IPS-NIHi11 (cell line): ENCODE measurements at regions not wholly inside any gene's neighbourhood (a gene's known extent, or its start where the extent isn't known, plus 50 kb on each side); places are given as distances from the start of the nearest gene placed in this dataset.
A peak's percentile ranks its signal among the peaks of the same experiment; 100 is the strongest.
"Not testable (repeated sequence)": the region's sequence is repeated elsewhere in the genome, so short reads cannot be mapped to it uniquely, and the experiment has no call there.

Experiments used
- DNase-seq: peaks from one replicate; pipeline ENCODE4 v3.0.0; 2012; ENCODE audit warnings: mixed read lengths, low spot score

DNA sequence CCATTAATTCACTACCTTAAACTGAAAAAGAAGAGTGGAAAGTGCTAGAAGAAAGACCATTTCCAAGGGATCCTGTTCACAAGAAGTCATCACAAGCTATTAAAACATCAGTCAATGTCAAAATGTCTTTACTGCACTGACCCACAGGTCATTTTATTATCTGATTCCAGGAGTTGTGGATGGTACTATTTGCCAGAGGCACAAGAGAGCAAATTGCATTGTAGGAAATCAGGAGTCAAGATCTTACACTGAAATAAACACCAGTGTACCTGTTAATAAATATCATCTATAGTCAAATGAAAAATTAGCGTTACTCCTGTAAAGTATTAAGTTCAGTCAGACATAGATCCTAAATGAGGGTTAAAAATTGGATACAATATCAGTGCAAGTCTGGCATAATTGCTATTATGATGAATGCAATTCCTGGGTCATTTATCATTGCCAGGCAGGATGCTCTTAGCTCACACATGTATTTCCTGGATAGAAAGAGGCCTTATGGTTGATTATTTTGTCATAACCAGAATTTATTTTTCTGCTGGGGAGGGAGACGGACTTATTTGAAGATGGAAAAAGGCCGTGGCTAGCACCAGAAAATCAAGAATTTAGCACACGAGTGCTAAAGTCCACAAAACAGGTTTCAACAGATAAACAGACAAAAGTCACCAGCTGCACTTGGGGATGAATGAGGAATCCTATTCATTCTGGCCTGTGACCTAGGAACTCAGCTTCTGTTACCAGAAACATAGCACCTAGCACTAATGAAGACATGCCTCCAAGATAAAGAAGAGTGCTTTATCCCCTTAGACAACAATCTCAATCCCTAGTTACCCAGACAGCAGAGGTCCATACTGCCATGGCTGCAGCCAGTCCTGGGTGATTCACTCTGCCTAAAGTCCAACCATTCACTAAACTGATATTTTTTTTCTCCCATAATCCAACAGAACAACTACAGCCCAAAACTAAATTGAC, 683.1 kb upstream of the POM121L12 start:
- DNase-seq = no peak

DNA sequence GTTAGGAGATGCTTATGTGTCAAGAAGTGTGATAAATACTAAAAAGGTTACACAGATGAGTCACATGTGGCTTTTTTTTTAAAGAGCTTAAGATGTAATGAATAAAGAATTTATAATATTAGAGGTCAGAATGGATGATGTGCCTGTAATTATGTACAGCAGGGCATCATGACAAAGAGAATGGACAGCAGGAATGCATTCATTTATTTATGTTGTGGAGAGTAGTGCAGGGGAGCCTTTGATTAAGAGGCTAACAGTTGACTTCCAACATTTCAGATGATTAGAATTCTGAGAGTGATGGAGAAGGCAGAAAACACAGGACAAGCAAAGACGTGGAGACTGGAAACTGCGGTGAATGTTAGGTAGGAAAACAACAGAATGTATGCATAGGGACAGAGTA, 691.4 kb upstream of the POM121L12 start:
- no peak for DNase-seq

DNA sequence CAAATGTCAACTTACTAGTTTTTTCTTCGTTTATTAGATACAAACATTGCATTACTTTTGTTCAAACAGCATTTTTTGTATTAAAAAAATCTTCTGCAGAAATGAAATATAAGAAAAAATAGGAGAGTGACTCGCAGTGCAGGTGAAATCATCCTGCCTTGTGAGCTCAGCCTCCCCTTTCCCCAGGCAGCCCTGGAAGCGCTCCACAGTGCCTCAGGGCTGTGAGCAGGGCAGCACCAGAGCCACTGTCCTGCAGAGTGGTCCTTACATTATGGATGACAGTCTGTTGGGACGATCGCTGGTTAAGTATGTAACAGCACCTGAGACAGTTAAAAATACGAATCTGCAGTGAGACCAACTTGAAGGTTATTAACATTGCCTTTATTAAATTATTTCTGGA, 695.4 kb upstream of the POM121L12 start:
- DNase-seq = no peak

DNA sequence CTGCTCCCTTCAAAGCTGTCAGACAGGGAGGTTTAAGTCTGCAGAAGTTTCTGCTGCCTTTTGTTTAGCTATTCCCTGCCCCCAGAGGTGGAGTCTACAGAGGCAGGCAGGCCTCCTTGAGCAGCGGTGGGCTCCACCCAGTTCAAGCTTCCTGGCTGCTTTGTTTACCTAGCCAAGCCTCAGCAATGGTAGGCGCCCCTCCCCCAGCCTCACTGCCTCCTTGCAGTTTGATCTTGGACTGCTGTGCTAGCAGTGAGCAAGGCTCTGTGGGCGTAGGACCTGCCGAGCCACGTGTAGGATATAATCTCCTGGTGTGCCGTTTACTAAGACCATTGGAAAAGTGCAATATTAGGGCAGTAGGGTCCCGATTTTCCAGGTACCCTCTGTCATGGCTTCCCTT, 707.1 kb upstream of the POM121L12 start:
- not testable (repeated sequence) for DNase-seq

DNA sequence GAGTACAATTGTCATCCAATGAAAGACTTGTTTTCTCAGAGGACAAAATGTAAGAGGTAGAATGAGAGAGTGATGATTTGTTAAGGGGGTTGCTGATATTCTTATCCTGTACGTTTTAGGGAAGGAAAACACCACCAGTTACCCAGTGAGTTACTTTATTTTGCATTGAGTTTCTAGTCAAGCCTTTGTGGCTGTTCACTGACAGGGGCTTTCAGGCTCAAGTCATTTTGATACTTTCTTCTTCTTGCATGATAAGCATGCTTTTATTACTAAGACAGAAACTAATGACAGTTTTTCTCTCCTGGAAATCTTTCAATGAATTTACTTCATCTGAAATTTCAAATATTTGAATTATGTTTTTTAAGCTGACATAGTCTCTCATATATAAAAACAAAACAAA, 710.2 kb upstream of the POM121L12 start:
- no peak for DNase-seq

DNA sequence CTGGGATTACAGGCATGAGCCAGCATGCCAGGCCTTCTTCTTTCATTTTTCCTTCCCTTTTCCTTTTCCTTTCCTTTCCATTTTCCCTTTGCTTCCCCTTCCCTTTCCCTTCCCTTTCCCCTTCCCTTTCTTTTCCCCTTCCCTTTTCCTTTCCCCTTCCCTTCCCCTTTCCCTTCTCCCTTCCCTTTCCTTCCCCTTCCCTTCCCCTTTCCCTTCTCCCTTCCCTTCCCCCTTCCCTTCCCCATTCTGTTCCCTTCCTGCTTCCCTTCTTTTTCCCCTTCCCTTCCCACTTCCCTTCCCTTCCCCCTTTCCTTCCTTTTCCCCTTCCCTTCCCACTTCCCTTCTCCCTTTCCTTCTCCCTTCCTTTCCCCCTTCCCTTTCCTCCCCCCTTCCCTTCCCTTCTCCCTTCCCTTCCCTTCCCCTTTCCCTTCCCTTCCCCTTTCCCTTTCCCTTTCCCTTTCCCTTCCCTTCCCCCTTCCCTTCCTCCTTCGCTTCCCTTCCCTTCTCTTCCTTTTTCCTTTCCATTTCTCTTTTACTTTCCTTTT, 712.2 kb upstream of the POM121L12 start:
- no peak for DNase-seq

DNA sequence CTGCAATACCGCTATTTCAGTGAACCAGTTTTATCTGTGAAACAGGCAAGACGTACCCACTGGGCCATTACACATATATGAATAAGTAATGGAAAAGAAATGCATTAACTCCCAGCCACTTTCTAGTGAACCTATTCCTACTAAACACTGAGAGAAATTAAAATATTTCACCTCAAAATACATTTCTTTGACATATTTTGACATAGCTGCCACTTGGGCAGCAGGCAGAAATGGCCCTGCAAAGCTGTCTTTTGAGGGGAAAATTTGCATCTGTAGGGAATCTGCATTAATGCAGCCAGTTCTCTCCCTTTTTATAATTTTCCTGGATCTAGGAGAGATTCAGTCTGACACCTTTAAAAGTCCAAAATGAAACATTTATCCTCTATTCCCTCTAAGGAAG, 714.8 kb upstream of the POM121L12 start:
- no peak for DNase-seq

DNA sequence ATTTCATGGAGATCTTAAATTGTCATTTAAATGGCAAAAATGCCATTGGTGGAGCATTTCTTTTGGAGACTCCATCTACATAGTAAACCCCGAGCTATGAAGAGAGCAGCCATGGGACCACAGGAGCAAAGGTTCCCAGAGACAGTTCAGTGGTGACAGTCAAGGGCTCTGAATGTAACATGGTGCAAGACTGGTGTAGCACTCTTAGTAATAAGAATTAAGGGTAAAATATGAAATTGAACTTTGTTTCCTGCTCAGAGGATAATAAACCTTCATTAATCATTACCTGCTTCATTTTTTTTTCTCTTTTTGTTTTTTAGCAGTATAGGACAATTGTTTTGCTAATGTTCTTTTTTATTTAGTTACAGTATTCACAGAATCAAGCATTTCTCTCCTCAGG, 717.5 kb upstream of the POM121L12 start:
- no peak for DNase-seq

DNA sequence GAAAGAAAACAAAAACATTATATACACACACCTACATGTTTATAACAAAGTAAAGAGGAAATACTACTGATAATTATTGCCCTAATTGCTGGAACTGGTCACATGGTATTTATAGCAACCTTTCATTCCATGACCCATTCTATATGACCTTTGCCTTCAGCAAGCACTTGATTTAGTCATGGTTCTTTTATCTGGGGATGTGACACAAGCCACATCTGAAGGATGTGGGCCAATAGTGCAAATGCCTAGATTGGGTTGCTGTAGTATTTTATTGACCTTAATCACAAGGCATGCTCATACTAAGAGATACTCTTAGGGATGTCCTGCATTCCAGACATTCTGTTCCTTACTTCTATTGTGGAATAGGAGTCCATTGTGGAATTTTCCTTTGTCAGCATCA, 723.5 kb upstream of the POM121L12 start:
- no peak for DNase-seq

DNA sequence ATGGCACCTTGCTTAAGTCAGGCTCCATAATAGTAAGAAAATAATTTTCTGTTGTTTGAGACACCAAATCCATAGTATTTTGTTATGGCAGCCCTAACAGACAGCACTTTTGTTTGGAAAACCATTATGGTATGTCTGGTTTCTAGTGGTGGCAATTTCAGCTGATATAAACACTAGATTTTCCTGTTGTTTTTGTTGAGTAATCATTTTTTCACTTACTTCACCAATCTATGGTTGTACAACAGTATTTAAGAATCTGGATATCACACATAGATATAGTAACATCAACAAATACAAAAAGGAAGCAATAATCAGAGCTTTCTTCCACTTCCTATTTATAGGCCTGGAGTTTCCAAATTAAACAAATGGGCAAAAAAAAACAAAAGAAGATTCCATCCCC, 725.8 kb upstream of the POM121L12 start:
- DNase-seq = no peak

DNA sequence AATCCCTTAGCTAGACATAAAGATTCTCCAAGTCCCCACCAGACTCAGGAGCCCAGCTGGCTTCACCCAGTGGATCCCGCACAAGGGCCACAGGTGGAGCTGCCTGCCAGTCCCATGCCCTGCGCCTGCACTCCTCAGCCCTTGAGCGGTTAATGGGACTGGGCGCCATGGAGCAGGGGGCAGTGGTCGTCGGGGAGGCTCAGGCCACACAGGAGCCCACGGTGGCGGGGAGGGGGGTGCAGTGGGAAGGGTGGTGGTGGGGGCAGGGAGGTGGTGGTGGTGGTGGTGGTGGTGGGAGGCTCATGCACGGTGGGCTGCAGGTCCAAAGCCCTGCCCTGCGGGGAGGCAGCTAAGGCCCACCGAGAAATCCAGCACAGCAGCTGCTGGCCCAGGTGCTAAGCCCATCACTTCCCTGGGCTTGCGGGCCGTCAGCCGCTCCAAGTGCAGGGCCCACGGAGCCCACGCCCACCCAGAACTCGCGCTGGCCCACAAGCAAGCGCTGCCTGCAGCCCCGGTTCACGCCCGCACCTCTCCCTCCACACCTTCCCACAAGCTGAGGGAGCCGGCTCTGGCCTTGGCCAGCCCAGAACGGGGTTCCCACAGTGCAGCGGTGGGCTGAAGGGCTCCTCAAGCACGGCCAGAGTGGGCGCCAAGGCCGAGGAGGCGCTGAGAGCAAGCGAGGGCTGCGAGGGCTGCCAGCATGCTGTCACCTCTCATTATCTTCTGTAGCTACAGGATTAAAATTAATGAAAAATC, 732.5 kb upstream of the POM121L12 start:
- no peak for DNase-seq

DNA sequence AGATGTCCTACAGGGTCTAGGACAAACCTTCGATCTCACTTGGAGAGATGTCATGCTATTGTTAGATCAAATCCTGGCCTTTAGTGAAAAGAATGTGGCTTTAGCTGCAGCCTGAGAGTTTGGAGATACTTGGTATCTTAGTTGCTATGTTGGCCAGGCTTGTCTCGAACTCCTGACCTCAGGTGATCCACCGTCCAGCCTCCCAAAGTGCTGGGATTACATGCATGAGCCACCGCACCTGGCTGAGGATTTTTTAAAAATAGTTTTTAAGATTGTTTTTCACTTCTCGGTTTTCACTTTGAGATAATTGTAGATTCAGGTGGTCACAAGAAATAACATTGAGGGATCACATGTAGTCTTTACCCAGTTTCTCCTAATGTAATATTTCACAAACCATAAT, 738.3 kb upstream of the POM121L12 start:
- no peak for DNase-seq

DNA sequence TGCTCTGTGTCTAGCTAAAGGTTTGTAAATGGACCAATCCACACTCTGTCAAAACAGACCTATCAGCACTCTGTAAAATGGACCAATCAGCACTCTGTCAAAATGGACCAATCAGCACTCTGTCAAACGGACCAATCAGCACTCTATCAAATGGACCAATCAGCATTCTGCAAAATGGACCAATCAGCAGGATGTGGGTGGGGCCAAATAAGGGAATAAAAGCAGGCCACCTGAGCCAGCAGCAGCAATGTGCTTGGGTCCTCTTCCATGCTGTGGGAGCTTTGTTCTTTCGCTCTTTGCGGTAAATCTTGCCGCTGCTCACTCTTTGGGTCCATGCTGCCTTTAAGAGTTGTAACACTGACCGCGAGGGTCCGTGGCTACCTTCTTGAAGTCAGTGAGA, 740.5 kb upstream of the POM121L12 start:
- DNase-seq = no peak

DNA sequence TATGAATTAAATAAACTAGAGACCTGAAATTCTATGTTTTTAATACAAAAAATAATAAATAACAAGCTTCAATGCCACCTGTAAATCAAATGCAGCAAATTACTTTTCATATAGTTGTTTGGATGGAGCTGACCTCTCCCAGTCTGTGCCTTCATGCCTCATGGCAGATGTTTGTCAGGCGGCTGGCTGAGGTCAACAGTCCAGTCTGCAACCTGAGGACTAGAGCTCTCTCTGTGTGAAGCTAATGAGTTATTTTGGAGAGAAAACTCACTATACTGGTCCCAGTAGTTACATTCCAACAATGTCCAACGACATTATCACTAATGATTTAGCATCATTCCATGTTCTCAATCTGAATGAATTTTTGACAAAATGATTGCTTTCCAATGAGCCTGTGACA, 746.2 kb upstream of the POM121L12 start:
- DNase-seq = no peak

DNA sequence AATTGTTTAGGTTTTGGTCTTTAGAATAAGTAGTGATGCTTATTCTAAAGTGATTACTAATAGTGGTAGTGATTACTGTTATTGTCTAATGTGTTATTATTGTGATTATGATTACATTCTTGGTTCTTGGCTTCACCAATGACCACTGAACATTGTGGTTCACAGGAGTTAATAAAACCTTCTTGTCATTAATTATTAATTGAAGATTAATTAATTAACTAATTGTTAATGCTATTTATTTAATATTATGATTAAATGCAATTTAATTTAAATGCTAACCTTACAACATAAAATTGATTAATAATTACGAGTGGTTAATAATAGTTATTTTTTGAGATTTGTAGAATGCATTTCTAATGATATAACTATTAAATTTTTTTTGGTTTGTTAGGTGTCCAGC, 747.7 kb upstream of the POM121L12 start:
- DNase-seq = no peak

DNA sequence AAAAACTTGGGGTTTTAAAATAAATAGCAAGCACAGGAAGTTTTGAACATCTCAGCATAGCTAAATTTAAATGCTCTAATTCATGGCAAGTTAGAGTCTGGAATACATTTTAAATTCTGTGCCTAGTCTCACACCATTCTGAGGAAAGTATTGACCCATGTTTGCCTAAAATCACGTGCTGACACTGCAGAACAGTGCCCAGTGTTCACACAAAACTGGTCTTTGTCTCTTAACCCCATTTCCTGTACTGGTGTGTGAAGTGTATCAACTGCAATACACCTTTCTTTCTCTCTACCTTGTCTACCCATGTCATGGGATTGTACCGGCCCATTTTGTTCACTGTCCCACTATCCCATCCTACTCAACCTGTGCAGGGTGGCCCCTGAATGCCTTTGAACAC, 749.7 kb upstream of the POM121L12 start:
- DNase-seq = no peak

DNA sequence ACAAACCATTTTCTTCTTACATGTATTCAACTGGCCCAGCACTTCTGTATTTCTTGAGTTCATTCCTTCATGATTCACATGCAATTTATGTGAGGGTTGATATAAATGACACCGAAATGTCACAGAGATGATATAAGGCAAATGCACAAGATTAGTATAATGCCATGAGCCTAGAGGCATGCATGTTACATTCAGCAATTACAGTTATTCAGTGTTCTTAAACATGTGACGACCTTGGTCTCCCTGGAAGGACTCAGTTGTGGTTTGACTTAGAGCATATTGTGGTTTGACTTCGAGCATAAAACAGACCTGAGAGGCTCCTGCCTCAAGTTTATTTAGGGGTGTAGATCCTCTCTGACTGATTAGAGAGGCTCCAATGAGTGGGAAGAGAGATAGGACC, 752.1 kb upstream of the POM121L12 start:
- no peak for DNase-seq

DNA sequence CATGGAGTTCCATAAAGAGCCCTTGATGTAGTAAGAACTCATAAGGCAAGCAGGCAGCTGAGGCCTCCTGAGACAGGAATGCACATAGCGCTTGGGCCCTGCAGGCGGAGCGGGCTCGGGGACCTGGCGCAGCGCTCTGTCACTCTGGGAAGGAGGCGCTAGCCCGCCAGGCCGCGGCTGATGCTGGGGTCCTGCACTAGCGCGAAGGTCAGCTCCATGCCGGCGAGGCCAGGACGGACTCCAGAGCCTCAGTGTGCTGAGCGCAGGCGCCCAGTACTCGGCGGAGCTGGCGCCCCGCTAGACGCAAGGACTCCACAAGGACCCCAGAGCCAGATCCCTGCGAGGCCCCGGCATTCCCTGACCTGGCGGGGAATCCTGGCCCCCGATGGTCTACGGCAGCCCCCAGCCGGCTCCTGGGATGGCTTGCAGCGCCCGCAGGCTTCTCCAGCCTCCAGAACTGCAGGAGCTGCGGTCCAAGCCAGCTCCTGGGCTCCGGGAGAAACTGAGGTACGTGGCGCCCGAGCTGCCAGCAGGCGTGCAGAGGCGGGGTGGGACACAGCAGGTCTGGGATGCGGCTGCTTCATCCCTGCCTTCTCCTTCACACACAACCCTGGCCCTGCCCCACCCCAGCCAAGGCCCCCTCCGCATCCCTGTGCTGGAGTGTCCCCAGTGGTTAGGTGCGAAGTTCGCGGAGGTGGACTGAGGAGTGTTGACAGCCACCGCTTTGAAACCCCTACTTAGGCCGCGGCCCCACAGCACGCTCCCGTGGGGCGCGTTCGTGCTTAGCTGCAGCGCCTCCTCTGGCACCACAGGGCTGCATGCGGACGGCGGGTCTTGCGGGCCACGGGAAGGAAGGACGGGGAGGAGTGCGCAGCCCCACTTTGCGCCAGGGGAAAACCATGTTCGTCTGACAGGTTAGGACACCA, 761.5 kb upstream of the POM121L12 start:
- DNase-seq = peak; percentile 68

DNA sequence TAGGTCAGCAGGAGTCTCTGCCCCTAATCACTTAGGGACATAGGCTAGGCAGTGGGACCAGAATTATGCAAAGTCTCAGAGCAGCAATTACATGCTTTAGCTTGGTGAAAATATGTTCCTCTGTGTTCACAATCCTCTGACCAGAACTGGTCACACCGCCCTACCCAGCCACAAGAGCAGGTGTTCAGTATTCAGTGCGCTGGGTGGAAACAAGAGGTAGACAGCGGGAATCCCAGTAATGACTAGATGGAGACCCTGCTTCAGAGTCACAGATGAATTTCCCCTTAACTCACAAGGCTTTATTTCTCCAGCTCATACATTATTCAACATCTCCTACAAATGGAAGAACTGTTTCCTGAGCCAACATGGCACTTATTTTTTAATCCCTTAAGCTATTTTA, 763.7 kb upstream of the POM121L12 start:
- DNase-seq = no peak

DNA sequence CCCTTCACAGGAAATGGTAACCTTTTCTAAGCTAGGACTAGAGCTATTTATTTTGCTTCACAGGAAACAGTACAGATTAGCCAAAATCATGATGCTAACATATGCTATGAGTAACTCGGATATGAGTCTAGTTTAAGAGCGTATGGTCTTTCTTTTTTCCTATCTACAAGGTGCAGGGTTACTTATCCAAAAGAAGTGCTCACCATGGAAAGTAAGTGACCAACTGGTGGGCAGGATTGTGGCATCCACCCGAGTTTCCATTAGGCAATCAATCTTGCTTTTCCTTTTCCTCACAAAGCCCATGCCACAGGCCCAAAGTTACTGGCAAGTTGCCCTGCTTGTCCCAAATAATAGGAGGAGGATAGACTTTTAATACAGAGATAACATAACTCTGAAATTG, 765.1 kb upstream of the POM121L12 start:
- DNase-seq = no peak

DNA sequence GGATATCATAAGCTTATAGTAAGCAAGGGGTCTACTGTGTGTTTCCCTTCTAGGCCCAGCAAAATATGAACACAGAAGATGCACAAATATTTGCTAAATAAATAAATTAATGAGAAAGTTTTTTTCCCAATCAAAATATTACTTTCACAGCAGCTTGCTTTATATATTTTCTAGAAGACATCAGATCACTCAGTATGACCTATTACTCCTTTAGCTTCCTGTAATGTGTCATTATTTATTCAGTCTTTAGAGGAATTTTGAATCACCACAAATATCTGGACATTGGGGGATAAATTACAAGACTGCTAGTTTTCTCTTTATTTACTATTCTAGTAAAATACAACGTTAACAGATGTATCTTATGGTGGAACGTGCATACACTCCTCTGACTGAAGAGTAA, 765.8 kb upstream of the POM121L12 start:
- no peak for DNase-seq

DNA sequence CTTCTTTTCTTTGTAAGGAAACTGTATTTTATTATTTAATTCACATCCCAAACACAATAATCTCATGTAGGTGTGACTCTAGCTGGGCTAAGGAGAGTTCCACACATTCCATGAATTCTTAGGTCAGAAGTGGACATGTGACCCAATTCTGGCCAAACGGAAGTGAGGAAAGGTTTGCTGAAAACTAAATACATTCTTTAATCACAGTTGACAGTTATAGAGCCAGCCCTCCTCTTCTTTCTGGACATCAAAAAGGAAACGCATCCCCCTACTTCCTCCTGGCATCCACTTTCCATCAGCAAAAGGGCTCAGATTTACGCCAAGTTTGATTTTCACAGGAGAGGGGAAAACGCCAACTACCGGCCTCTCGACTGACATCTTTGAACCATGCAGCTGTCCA, 774.4 kb upstream of the POM121L12 start:
- DNase-seq = no peak
